ENCODE measurements at regions not wholly inside any gene's neighbourhood (a gene's known extent, or its start where the extent isn't known, plus 50 kb on each side); places are given as distances from the start of the nearest gene placed in this dataset.
A peak's percentile ranks its signal among the peaks of the same experiment; 100 is the strongest.

DNA sequence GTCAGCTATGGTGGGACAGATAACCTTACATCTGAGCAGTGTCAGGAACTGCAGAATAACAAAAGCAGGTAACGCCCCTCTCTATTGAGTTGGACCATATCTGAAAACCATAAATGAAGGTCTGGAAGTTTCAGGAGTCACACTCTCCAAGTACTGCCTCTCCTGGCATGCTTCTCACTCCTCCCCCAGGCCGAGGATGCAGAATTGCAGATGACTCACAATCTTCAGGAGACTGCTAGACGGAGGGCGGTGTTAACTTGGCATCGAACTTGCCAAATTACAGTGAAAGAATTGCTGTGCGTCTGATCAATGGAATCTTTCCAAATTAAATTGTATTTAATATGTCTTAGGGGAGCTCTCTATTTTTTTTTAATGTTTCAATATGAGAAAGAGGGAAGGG lies 67.1 kb upstream of the TRIM2 start:
- TF ChIP-seq, protein P1, sequence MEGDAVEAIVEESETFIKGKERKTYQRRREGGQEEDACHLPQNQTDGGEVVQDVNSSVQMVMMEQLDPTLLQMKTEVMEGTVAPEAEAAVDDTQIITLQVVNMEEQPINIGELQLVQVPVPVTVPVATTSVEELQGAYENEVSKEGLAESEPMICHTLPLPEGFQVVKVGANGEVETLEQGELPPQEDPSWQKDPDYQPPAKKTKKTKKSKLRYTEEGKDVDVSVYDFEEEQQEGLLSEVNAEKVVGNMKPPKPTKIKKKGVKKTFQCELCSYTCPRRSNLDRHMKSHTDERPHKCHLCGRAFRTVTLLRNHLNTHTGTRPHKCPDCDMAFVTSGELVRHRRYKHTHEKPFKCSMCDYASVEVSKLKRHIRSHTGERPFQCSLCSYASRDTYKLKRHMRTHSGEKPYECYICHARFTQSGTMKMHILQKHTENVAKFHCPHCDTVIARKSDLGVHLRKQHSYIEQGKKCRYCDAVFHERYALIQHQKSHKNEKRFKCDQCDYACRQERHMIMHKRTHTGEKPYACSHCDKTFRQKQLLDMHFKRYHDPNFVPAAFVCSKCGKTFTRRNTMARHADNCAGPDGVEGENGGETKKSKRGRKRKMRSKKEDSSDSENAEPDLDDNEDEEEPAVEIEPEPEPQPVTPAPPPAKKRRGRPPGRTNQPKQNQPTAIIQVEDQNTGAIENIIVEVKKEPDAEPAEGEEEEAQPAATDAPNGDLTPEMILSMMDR (IDR thresholded peaks at IDR 0.05): no peak

DNA sequence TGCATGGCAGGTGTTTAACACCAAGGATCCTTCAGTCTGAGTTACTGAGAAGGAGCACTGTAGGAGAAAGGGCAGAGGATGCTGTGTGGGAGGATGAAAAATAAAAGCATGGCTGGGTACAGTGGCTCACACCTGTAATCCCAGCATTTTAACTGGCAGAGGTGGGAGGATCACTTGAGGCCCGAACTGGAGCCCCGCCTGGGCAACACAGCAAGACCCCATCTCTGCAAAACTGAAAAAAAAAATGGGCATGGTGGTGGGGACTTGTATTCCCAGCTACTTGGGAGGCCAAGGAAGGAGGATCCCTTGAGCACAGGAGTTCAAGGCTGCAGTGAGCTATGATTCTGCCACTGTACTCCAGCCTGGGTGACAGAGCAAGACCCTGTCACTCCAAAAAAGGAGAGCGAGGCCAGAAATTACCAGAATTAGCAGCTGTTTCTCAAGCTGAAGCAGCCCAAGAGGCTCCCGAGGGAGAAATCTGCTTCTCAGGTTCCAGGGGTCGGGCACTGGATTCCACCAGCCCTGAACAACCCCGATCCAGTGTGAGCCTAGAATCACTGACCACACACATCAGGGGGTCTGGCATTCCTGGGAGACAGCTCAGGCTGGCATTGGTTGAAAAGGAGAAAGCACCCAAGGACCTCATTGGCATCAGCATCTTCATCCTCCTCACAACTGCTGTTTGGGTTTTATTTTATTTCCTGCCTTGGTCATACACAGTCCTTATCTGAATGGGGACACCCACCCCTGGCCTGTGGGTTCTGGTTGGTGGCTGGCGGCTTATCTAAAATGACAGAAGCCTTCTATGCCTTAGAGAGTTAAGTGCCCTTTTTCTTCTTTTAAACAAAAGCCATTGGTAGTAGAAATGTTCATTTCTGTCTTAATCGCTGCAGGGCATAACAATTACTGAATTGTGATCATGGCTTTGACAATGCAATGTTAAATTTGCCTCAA lies 66.3 kb upstream of the TRIM2 start:
- TF ChIP-seq, protein P1 (IDR thresholded peaks at IDR 0.05): no peak

DNA sequence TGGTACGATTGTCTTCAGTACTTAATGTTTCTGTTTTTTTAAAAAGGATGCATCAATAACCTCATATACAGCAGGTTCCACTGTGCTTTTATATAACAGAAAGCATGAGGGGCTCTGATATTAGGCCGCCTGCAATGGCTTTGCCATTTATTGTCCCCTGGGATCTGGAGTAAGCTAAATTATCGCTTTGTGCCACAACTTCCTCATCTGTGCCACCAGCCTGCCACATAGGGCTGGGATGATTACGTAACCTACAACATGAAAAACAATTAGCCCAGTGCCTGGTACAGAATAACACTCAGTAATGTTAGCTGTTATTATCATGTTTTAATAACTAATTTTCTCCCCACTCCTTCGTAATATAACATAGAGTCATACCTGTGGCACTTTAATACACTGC lies 65.5 kb upstream of the TRIM2 start:
- TF ChIP-seq, protein P1 (IDR thresholded peaks at IDR 0.05): no peak

DNA sequence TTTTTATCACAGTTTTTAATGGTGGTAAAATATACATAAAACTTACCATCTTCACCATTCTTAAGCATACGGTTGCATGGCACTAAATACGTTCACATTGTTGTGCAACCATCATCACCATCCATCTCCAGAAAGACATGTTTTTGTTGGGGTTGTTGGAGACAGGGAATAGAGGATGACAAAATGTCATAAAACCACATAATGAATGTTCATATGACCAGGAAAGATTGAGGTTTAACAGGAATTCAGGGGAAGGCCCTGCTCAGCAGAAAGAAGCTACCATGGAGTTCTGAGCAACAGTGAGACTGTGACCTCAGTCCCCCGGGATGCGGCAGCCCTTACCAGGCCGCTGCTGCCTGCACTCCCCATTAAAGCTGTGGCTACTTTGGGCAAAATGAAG lies 63.9 kb upstream of the TRIM2 start:
- TF ChIP-seq, protein P1 (IDR thresholded peaks at IDR 0.05): no peak

DNA sequence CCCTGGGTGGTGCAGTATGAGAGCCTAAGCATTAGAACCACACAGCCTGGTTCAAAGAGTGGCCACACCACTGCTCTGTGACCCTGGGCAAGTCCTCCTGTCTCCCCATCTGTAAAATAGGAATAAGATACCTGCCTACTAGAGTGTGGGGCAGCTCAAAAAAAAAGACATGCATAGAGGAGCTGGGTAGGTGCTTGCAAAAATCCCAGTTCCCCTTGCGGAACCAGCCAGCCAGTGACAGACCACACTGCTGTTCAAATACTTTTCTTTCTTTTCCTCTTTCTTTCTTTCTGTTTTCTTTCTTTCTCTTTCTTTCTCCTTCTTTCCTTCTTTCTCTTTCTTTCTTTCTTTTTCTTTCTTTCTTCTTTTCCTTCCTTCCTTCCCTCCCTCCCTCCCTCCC lies 63.0 kb upstream of the TRIM2 start:
- TF ChIP-seq, protein P1 (IDR thresholded peaks at IDR 0.05): no peak

DNA sequence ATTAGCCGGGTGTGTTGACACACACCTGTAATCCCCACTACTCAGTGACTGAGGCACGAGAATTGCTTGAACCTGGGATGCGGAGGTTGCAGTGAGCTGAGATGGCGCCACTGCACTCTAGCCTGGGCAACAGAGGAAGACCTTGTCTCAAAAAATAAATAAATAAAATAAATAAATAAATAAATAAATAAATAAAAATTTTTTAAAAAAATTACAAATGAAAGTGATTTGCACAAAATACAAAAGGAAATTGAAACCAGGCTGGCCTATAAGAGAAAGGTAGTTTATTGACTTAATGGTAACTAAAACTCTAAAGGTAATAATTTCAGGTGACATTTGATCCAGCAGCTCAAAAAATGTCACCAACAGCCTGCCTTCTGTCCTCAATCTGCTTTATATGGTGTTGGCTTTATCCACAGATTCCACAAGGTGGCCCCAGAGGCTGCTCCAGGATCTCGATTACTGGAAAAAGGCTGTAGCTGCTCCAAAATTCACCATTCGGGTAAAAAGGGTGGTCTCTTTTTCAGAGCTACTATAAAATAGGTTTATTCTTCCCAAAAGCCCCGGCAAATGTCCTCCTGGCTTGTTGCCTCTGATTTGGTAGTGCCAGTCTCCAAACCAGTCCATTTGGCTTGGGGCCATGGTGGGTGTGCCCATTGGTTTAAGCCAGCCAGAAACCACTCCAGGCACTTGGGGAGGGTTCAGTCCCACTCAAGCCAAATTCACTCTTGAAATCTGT lies 61.4 kb upstream of the TRIM2 start:
- TF ChIP-seq, protein P1 (IDR thresholded peaks at IDR 0.05): peak; percentile 70

DNA sequence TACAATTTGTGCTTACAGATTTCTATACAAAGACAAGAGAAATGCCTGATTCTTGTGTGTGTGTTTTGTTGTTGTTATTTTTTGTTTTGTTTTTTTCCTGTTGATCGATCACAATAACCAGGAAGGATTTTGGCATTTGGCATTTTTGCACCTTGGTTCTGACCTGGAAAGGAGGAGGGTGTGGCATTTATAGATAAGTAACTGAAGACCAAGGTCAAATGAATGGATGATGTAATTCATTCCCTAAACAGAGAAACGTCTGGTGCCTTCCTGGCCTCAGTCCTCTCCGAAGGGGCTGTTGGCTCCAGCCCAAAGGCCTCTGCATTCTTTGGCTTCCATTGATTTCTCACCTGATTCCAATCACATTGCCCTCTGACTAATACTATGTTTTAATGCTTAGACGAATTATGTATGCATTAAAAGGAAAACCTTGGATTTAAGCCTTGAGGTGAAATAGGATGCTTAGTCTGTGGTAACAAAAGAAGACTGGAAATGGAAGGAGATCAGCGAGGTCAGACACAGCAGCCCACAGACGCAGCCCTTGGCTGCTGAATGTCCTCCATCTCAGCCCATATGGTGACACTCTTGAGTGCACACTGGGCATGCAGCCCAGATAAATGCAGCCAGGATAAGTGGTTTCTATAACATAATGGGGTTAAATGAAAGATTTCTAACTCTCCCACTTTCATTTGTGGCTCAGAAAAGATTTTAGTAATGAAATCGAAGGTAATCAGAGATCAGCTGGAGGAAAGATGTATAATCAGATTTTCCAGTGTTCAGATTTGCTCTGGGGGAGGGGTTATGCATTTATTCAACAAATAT lies 60.5 kb upstream of the TRIM2 start:
- TF ChIP-seq, protein P1 (IDR thresholded peaks at IDR 0.05): no peak

All from LNCAP (cell line).